GM06990 (cell line): ENCODE measurements at regions not wholly inside any gene's neighbourhood (a gene's known extent, or its start where the extent isn't known, plus 50 kb on each side); places are given as distances from the start of the nearest gene placed in this dataset.

Experiments used
- DNase-seq: peaks from one replicate; pipeline ENCODE4 v3.0.0-alpha.2; 2011; ENCODE audit not compliant: insufficient read length; ENCODE audit errors: extremely low read depth
- H3K27me3 ChIP-seq: replicated peaks from 2 replicates; pipeline ENCODE4 v1.6.0; 2011; ENCODE audit warnings: low read length; ENCODE audit not compliant: control insufficient read depth, insufficient read depth
- H3K36me3 ChIP-seq: 2 replicates; pipeline ENCODE4 v1.5.1; 2011; ENCODE audit warnings: low read length; ENCODE audit not compliant: control insufficient read depth, insufficient read depth
- H3K4me3 ChIP-seq: replicated peaks from 2 replicates; pipeline ENCODE4 v1.5.1; 2011; ENCODE audit warnings: low read depth, mild to moderate bottlenecking, control low read depth, low read length
- CTCF ChIP-seq: IDR thresholded peaks from 2 replicates; pipeline ENCODE4 v1.5.1; 2011; ENCODE audit warnings: low read length, control low read depth, mild to moderate bottlenecking, inconsistent platforms; ENCODE audit not compliant: insufficient read depth, poor library complexity, severe bottlenecking

- Histone ChIP-seq H3K27me3 (no peaks in the 10 kb centered on the region), H3K4me3 (no peak overlapping the region), H3K36me3 (no peaks in the 10 kb centered on the region)
- peak; percentile 42 for TF ChIP-seq CTCF
- DNase-seq = no peak
Measured at GRCh38 chr2:161570424-161571050, 53.7 kb upstream of the SLC4A10 start.

GRCh38 chr2:161571051-161571429 is 53.2 kb upstream of the SLC4A10 start:
- no peak for DNase-seq
- Histone ChIP-seq H3K27me3 (no peaks in the 10 kb centered on the region), H3K4me3 (no peak overlapping the region), H3K36me3 (no peaks in the 10 kb centered on the region)
- TF ChIP-seq CTCF = no peak
